Keratinocyte (primary cell): ENCODE measurements at regions not wholly inside any gene's neighbourhood (a gene's known extent, or its start where the extent isn't known, plus 50 kb on each side); places are given as distances from the start of the nearest gene placed in this dataset.

ENCODE experiments used
- DNase-seq: peaks from one replicate; pipeline ENCODE4 v3.0.0-alpha.2; 2011; ENCODE audit warnings: low read depth, missing footprints, low spot score
- FAIRE-seq: peaks from 2 replicates; lab custom pipeline; 2011; peaks lifted over from hg19 to GRCh38; lab: Jason Lieb, UNC
- H2AFZ ChIP-seq: 2 replicates; pipeline ENCODE4 v1.6.0; 2012; ENCODE audit warnings: low read length, control low read depth, inconsistent platforms; ENCODE audit not compliant: control insufficient read depth
- H3K27ac ChIP-seq: 2 replicates; pipeline ENCODE4 v1.5.1; 2011; ENCODE audit warnings: low read length; ENCODE audit not compliant: control insufficient read depth, insufficient read depth
- H3K27me3 ChIP-seq: 3 replicates; pipeline ENCODE4 v1.6.0; 2011; ENCODE audit warnings: low read length; ENCODE audit not compliant: control insufficient read depth, insufficient read depth; ENCODE audit errors: extremely low read depth
- H3K36me3 ChIP-seq, 2 experiments: 2 replicates in 1 of 2; 3 replicates in 1 of 2; pipeline ENCODE4 v1.5.1; 2011; ENCODE audit warnings: low read length in 2 of 2, mild to moderate bottlenecking in 1 of 2; ENCODE audit not compliant: control insufficient read depth in 2 of 2, insufficient read depth in 2 of 2; ENCODE audit errors: extremely low read depth in 1 of 2
- H3K4me1 ChIP-seq: 3 replicates; pipeline ENCODE4 v1.5.1; 2011; ENCODE audit warnings: low read length; ENCODE audit not compliant: control insufficient read depth, insufficient read depth; ENCODE audit errors: extremely low read depth
- H3K4me2 ChIP-seq: 3 replicates; pipeline ENCODE4 v1.6.0; 2011; ENCODE audit warnings: low read depth, low read length; ENCODE audit not compliant: control insufficient read depth, insufficient read depth; ENCODE audit errors: extremely low read depth
- H3K4me3 ChIP-seq, 3 experiments: fragments of 200-600 bp in 1 of 3; sonication (generic) in 1 of 3; 2 replicates in 2 of 3; 3 replicates in 1 of 3; pipeline ENCODE4 v1.5.1; 2011 to 2016; ENCODE audit warnings: low read length in 3 of 3, mild to moderate bottlenecking in 3 of 3, control low read depth in 2 of 3, inconsistent platforms in 1 of 3, low read depth in 1 of 3, mixed read lengths in 1 of 3, mixed run types in 1 of 3, moderate library complexity in 1 of 3; ENCODE audit not compliant: control insufficient read depth in 2 of 3, insufficient read depth in 2 of 3; ENCODE audit errors: extremely low read depth in 1 of 3
- H3K79me2 ChIP-seq: 2 replicates; pipeline ENCODE4 v1.6.0; 2012; ENCODE audit warnings: low read length; ENCODE audit not compliant: control insufficient read depth, insufficient read depth
- H3K9ac ChIP-seq: 3 replicates; pipeline ENCODE4 v1.6.0; 2011; ENCODE audit warnings: low read length; ENCODE audit not compliant: control insufficient read depth, insufficient read depth; ENCODE audit errors: extremely low read depth
- H3K9me1 ChIP-seq: 3 replicates; pipeline ENCODE4 v1.6.0; 2011; ENCODE audit warnings: low read length; ENCODE audit not compliant: control insufficient read depth, insufficient read depth; ENCODE audit errors: extremely low read depth
- H3K9me3 ChIP-seq: 2 replicates; pipeline ENCODE4 v1.5.1; 2012; ENCODE audit warnings: low read depth, low read length; ENCODE audit not compliant: control insufficient read depth
- H4K20me1 ChIP-seq: 3 replicates; pipeline ENCODE4 v1.6.0; 2011; ENCODE audit warnings: low read length; ENCODE audit not compliant: control insufficient read depth, insufficient read depth; ENCODE audit errors: extremely low read depth
- EZH2 ChIP-seq: IDR thresholded peaks from one replicate; pipeline ENCODE4 v1.6.1; 2012; ENCODE audit warnings: inconsistent platforms, mild to moderate bottlenecking, low read length, moderate library complexity
- dilution Hi-C: fragments of 300-500 bp; cut with MboI; formaldehyde crosslinking; loops from one replicate; pipeline ENCODE4 v1.7.0; 2020; ENCODE audit warnings: low sequenced_read_pairs; ENCODE audit not compliant: extremely low pct_ligation_motif_present
- TF ChIP-seq, protein P1 (sequence below), 3 experiments: IDR thresholded peaks in 1 of 3; conservative IDR thresholded peaks in 1 of 3; optimal IDR thresholded peaks in 1 of 3; 2 replicates in 2 of 3; 3 replicates in 1 of 3; pipeline versions ENCODE3 to v1.5.1; 2011; ENCODE audit warnings: low read length in 3 of 3, mild to moderate bottlenecking in 3 of 3, moderate library complexity in 2 of 3, control low read depth in 1 of 3, inconsistent platforms in 1 of 3; ENCODE audit not compliant: insufficient read depth in 2 of 3; ENCODE audit errors: extremely low read depth in 1 of 3

DNA sequence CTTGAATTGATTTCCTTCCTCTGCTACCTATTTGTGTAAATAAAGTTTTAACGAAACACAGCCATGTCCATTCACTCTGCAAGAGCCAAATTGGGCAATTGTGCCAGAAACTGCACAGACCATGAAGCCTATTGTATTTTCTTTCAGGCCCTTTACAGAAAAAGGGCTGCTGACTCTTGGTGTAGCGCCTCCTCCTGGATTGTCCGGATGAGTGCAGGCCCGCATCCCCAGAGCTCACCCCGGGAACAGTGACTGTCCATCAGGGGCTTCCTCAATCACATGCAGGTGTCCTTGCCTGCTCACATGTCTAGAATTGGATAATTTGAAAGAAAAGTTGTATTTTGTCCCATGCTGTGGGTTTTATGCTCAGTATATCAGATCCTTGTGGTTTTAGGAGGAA lies 1282.2 kb downstream of the AACS start:
- Histone ChIP-seq H3K4me3 (no peak overlapping the region), H2AFZ (no peak overlapping the region), H3K4me2 (no peak overlapping the region), H3K36me3 (no peaks in the 10 kb centered on the region), H3K9ac (no peak overlapping the region), H4K20me1 (no peaks in the 10 kb centered on the region), H3K27me3 (no peaks in the 10 kb centered on the region), H3K4me1 (no peaks in the 10 kb centered on the region), H3K9me1 (no peaks in the 10 kb centered on the region), H3K9me3 (peaks cover 2% of the 10 kb centered on the region), H3K79me2 (no peaks in the 10 kb centered on the region), H3K27ac (no peak overlapping the region)
- FAIRE-seq: no peak
- no peak for TF ChIP-seq EZH2
- TF ChIP-seq, protein P1, sequence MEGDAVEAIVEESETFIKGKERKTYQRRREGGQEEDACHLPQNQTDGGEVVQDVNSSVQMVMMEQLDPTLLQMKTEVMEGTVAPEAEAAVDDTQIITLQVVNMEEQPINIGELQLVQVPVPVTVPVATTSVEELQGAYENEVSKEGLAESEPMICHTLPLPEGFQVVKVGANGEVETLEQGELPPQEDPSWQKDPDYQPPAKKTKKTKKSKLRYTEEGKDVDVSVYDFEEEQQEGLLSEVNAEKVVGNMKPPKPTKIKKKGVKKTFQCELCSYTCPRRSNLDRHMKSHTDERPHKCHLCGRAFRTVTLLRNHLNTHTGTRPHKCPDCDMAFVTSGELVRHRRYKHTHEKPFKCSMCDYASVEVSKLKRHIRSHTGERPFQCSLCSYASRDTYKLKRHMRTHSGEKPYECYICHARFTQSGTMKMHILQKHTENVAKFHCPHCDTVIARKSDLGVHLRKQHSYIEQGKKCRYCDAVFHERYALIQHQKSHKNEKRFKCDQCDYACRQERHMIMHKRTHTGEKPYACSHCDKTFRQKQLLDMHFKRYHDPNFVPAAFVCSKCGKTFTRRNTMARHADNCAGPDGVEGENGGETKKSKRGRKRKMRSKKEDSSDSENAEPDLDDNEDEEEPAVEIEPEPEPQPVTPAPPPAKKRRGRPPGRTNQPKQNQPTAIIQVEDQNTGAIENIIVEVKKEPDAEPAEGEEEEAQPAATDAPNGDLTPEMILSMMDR (optimal IDR thresholded peaks at IDR 0.05 in 1 of 3, IDR thresholded peaks at IDR 0.05 in 1 of 3, conservative IDR thresholded peaks at IDR 0.05 in 1 of 3; ENCODE audit: extremely low read depth in 1 of 3, insufficient read depth in 2 of 3, low read length in 3 of 3): no peak
- DNase-seq: no peak
- dilution Hi-C loops: no loop called here

DNA sequence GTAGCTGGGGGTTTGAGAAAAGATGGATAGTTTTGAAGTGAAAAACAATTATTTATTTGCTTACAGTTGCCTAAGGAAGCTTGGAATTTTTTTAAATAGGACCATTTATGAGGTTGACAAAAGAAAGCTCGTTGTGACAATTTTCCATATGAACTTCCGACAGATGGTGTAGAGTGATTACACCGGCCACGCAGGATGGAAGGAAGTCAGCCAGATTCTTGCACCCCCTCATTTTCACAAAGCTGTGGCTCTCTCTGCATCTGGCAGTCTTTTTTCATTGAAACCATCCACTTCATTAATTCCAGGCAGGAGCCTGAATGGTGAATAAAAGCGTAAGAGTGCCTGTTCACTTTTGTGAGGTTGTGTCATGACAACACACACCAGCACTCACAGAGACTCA lies 1284.1 kb downstream of the AACS start:
- no peak for DNase-seq
- H2AFZ ChIP-seq: no peak overlapping the region
- no peak for FAIRE-seq
- no peaks in the 10 kb centered on the region for H3K27me3 ChIP-seq
- peaks cover 2% of the 10 kb centered on the region for H3K9me3 ChIP-seq
- TF ChIP-seq EZH2: no peak
- TF ChIP-seq, protein P1 (optimal IDR thresholded peaks at IDR 0.05 in 1 of 3, IDR thresholded peaks at IDR 0.05 in 1 of 3, conservative IDR thresholded peaks at IDR 0.05 in 1 of 3; ENCODE audit: extremely low read depth in 1 of 3, insufficient read depth in 2 of 3, low read length in 3 of 3): no peak
- H3K4me1 ChIP-seq: no peaks in the 10 kb centered on the region
- dilution Hi-C loops: no loop called here
- H3K9ac ChIP-seq: no peak overlapping the region
- H3K9me1 ChIP-seq: no peaks in the 10 kb centered on the region
- no peaks in the 10 kb centered on the region for H3K79me2 ChIP-seq
- H4K20me1 ChIP-seq: no peaks in the 10 kb centered on the region
- H3K36me3 ChIP-seq: no peaks in the 10 kb centered on the region
- no peak overlapping the region for H3K4me3 ChIP-seq
- no peak overlapping the region for H3K27ac ChIP-seq
- H3K4me2 ChIP-seq: no peak overlapping the region
